ENCODE measurements at regions not wholly inside any gene's neighbourhood (a gene's known extent, or its start where the extent isn't known, plus 50 kb on each side); places are given as distances from the start of the nearest gene placed in this dataset.

DNA sequence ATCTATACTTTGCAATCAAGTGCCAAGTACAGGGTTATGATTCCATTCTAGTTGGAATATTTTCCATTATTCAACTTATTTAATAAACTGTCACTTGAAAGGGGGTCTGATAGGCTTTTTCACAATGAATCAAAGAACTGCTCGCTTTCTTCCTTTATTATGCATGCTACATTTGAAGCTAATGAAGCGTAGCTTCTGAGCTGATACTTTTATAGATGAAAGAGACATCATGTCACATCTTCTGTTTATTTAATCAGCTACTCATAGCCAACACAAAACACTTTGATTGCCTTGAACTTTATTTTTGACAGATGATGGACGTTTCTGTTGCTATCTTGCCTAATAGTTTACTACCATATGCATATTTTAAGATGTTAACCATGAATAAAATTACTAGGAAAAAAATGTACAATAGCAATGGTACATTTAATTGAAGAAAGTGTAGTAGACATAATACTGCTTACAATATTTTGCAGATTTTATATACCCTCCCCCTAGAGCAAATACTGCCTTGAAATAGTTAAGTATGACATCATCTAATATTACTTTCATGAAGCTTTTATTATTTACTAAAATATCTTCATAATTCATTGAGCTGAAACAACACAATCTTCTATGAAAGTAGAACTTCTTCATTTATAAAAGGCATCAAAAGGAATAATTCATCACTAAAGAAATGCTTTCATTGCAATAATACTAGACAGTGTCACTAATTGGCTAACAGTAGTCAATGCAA lies 529.3 kb upstream of the TYRP1 start:
- Mint-ChIP-seq H3K4me1 (no peaks in the 10 kb centered on the region), H3K27ac (no peak overlapping the region), H3K36me3 (ENCODE audit: low read depth) (no peaks in the 10 kb centered on the region), H3K27me3 (ENCODE audit: low read depth, poor library complexity) (no peaks in the 10 kb centered on the region), H3K4me3 (no peak overlapping the region), H3K9me3 (no peaks in the 10 kb centered on the region)
- no peak for DNase-seq
- TF ChIP-seq, protein P1, sequence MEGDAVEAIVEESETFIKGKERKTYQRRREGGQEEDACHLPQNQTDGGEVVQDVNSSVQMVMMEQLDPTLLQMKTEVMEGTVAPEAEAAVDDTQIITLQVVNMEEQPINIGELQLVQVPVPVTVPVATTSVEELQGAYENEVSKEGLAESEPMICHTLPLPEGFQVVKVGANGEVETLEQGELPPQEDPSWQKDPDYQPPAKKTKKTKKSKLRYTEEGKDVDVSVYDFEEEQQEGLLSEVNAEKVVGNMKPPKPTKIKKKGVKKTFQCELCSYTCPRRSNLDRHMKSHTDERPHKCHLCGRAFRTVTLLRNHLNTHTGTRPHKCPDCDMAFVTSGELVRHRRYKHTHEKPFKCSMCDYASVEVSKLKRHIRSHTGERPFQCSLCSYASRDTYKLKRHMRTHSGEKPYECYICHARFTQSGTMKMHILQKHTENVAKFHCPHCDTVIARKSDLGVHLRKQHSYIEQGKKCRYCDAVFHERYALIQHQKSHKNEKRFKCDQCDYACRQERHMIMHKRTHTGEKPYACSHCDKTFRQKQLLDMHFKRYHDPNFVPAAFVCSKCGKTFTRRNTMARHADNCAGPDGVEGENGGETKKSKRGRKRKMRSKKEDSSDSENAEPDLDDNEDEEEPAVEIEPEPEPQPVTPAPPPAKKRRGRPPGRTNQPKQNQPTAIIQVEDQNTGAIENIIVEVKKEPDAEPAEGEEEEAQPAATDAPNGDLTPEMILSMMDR (IDR thresholded peaks at IDR 0.05): no peak

DNA sequence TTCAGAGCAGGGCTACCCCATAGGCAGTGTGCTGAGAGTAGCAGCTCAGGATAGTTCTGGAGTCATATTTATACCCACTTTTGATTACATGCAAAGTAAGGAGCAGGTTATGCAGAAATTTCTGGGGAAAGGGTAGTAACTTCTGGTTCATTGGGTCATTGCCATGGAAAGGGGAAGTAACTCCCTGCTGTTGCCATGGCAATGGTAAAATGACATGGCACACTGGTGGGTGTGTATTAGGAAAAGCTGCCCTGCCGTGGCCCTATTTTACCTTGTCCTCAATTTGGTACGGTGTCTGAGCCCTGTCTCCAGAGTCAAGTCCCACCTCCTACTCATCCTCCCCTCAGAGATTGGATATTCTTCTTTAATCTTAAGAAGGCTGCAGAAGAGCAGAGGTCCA lies 526.7 kb upstream of the TYRP1 start:
- TF ChIP-seq, protein P1 (IDR thresholded peaks at IDR 0.05): no peak
- H3K36me3 Mint-ChIP-seq (ENCODE audit: low read depth): no peaks in the 10 kb centered on the region
- no peak overlapping the region for H3K27ac Mint-ChIP-seq
- H3K9me3 Mint-ChIP-seq: no peaks in the 10 kb centered on the region
- no peaks in the 10 kb centered on the region for H3K27me3 Mint-ChIP-seq (ENCODE audit: low read depth, poor library complexity)
- no peak overlapping the region for H3K4me3 Mint-ChIP-seq
- DNase-seq: no peak
- no peaks in the 10 kb centered on the region for H3K4me1 Mint-ChIP-seq

DNA sequence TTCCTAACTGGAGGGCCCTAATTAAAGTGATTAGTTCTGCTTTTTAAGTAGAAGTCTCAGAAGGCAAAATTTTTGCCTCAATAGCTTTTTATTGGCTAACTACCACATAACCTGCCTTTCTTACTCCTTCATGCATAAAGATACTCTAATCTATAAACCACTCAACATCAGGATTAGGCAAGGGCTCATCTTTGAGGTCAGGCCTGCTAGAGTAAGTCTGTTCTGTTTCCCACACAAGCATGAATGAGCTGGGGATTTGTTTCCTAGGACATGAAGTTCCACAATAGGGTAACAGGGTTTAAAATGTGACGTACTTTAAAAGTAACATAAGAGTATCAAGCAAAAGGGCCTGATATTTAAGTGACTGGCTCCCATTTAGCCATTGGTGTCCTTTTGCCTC lies 522.7 kb upstream of the TYRP1 start:
- H3K36me3 Mint-ChIP-seq (ENCODE audit: low read depth): no peaks in the 10 kb centered on the region
- no peak for DNase-seq

DNA sequence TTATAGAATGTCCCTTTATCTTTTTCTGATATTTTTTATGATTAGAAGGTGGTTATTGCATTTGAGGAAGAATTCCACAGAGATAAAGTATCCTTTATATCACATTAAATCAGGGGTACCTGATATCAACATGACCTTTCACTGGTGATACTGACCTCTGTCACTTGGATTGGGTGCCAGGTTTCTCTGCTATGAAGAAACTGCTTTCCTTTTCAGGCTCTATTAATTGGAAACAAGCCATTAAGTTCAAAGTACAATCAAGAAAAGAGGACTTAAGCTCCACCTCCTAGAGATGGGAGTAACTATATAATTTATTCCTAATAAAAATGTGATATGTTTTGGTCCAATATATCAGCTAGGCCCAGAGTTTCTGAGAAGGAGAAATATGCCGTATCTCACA lies 514.6 kb upstream of the TYRP1 start:
- H3K27me3 Mint-ChIP-seq (ENCODE audit: low read depth, poor library complexity): no peaks in the 10 kb centered on the region
- no peak overlapping the region for H3K4me3 Mint-ChIP-seq
- no peak for DNase-seq
- H3K9me3 Mint-ChIP-seq: no peaks in the 10 kb centered on the region
- H3K4me1 Mint-ChIP-seq: no peaks in the 10 kb centered on the region
- TF ChIP-seq, protein P1 (IDR thresholded peaks at IDR 0.05): no peak
- no peaks in the 10 kb centered on the region for H3K36me3 Mint-ChIP-seq (ENCODE audit: low read depth)
- H3K27ac Mint-ChIP-seq: no peak overlapping the region

More for the DNA sequence above, 522.7 kb upstream of the TYRP1 start:
- no peaks in the 10 kb centered on the region for H3K9me3 Mint-ChIP-seq
- TF ChIP-seq, protein P1 (IDR thresholded peaks at IDR 0.05): no peak
- H3K27me3 Mint-ChIP-seq (ENCODE audit: low read depth, poor library complexity): no peaks in the 10 kb centered on the region
- no peak overlapping the region for H3K4me3 Mint-ChIP-seq
- H3K4me1 Mint-ChIP-seq: no peaks in the 10 kb centered on the region
- no peak overlapping the region for H3K27ac Mint-ChIP-seq

DNA sequence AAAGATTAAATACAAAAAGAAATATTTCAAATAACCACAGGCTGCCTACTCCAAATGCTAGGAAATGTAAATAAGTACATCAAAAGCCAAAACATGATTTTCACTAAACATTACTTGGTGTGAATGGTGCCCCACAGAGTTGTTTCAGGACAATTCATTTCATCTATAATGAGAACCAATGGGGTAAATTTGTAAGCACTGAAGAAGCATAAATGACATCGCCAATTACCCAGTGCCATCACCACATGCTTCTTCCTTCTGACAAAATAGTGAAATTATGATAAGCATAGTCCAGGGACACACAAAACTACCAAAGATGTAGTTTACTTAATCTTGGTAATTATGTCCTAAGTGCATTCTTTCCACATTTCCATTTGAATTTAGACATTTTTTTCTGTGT lies 510.4 kb upstream of the TYRP1 start:
- no peaks in the 10 kb centered on the region for H3K27me3 Mint-ChIP-seq (ENCODE audit: low read depth, poor library complexity)
- no peak overlapping the region for H3K27ac Mint-ChIP-seq

More for the DNA sequence above, 510.4 kb upstream of the TYRP1 start:
- Mint-ChIP-seq H3K4me1 (no peaks in the 10 kb centered on the region), H3K4me3 (no peak overlapping the region), H3K9me3 (no peaks in the 10 kb centered on the region), H3K36me3 (ENCODE audit: low read depth) (no peaks in the 10 kb centered on the region)
- no peak for DNase-seq
- TF ChIP-seq, protein P1 (IDR thresholded peaks at IDR 0.05): no peak
